H9 (cell line): ENCODE measurements at regions not wholly inside any gene's neighbourhood (a gene's known extent, or its start where the extent isn't known, plus 50 kb on each side); places are given as distances from the start of the nearest gene placed in this dataset.

ENCODE experiments used
- DNase-seq: peaks from one replicate; pipeline ENCODE4 v3.0.0-alpha.2; 2017
- H2AFZ ChIP-seq: one replicate; pipeline ENCODE4 v1.6.1; 2013; ENCODE audit warnings: mild to moderate bottlenecking, low read length, control low read depth, moderate library complexity
- H2AK5ac ChIP-seq: 2 replicates; pipeline ENCODE4 v1.6.1; 2013; ENCODE audit warnings: low read length, control low read depth, mixed read lengths; ENCODE audit not compliant: insufficient read length
- H2BK120ac ChIP-seq: one replicate; pipeline ENCODE4 v1.6.1; 2013; ENCODE audit warnings: low read depth, mild to moderate bottlenecking, low read length, control low read depth, inconsistent platforms; ENCODE audit not compliant: poor library complexity, severe bottlenecking
- H2BK12ac ChIP-seq: 2 replicates; pipeline ENCODE4 v1.6.1; 2013; ENCODE audit warnings: low read length, control low read depth, mixed read lengths, low read depth; ENCODE audit not compliant: insufficient read length
- H2BK15ac ChIP-seq: 2 replicates; pipeline ENCODE4 v1.6.1; 2013; ENCODE audit warnings: low read depth, low read length, control low read depth
- H2BK20ac ChIP-seq: one replicate; pipeline ENCODE4 v1.6.1; 2013; ENCODE audit warnings: low read depth, mild to moderate bottlenecking, low read length, control low read depth, inconsistent platforms; ENCODE audit not compliant: poor library complexity, severe bottlenecking
- H2BK5ac ChIP-seq: 2 replicates; pipeline ENCODE4 v1.6.1; 2013; ENCODE audit warnings: low read length, control low read depth, mixed read lengths; ENCODE audit not compliant: insufficient read length
- H3K14ac ChIP-seq: 2 replicates; pipeline ENCODE4 v1.6.1; 2013; ENCODE audit warnings: low read length, control low read depth; ENCODE audit not compliant: insufficient read depth
- H3K18ac ChIP-seq: 2 replicates; pipeline ENCODE4 v1.6.1; 2013; ENCODE audit warnings: low read depth, mild to moderate bottlenecking, mixed read lengths, low read length, control low read depth; ENCODE audit not compliant: insufficient read length
- H3K23ac ChIP-seq: 2 replicates; pipeline ENCODE4 v1.6.1; 2013; ENCODE audit warnings: low read length, control low read depth, mixed read lengths, low read depth; ENCODE audit not compliant: insufficient read length
- H3K23me2 ChIP-seq: 2 replicates; pipeline ENCODE4 v1.6.1; 2013; ENCODE audit warnings: low read depth, mild to moderate bottlenecking, mixed read lengths, low read length, control low read depth; ENCODE audit not compliant: insufficient read length, poor library complexity, severe bottlenecking
- H3K27ac ChIP-seq: 2 replicates; pipeline ENCODE4 v1.5.1; 2013; ENCODE audit warnings: low read length, control low read depth, mixed read lengths, low read depth; ENCODE audit not compliant: insufficient read length
- H3K27me3 ChIP-seq: 2 replicates; pipeline ENCODE4 v1.6.1; 2013; ENCODE audit warnings: low read length, control low read depth, inconsistent platforms; ENCODE audit not compliant: insufficient read depth
- H3K4ac ChIP-seq: 2 replicates; pipeline ENCODE4 v1.6.1; 2013; ENCODE audit warnings: low read depth, mild to moderate bottlenecking, control low read depth, inconsistent platforms, low read length, moderate library complexity
- H3K4me1 ChIP-seq: 2 replicates; pipeline ENCODE4 v1.6.1; 2013; ENCODE audit warnings: low read length, control low read depth, inconsistent platforms; ENCODE audit not compliant: insufficient read depth
- H3K4me2 ChIP-seq: 2 replicates; pipeline ENCODE4 v1.6.1; 2013; ENCODE audit warnings: low read length, control low read depth, mixed read lengths; ENCODE audit not compliant: insufficient read length, insufficient read depth
- H3K56ac ChIP-seq: 2 replicates; pipeline ENCODE4 v1.6.1; 2013; ENCODE audit warnings: low read depth, mild to moderate bottlenecking, mixed read lengths, low read length, control low read depth; ENCODE audit not compliant: insufficient read length
- H3K79me1 ChIP-seq: 2 replicates; pipeline ENCODE4 v1.6.1; 2013; ENCODE audit warnings: low read depth, mild to moderate bottlenecking, moderate library complexity, low read length, control low read depth, inconsistent platforms; ENCODE audit not compliant: insufficient read depth, poor library complexity, severe bottlenecking
- H3K79me2 ChIP-seq: 2 replicates; pipeline ENCODE4 v1.6.1; 2013; ENCODE audit warnings: low read length, control low read depth, inconsistent platforms; ENCODE audit not compliant: insufficient read depth
- H3K9ac ChIP-seq: 2 replicates; pipeline ENCODE4 v1.6.1; 2013; ENCODE audit warnings: low read length, control low read depth, mixed read lengths; ENCODE audit not compliant: insufficient read length; ENCODE audit errors: extremely low read depth
- H3K9me3 ChIP-seq: one replicate; pipeline ENCODE4 v1.6.1; 2013; ENCODE audit warnings: low read depth, low read length, inconsistent platforms; ENCODE audit not compliant: control insufficient read depth
- H3T11ph ChIP-seq: one replicate; pipeline ENCODE4 v1.6.1; 2013; ENCODE audit warnings: mild to moderate bottlenecking, low read length, control low read depth, inconsistent platforms
- H4K20me1 ChIP-seq: one replicate; pipeline ENCODE4 v1.6.1; 2013; ENCODE audit not compliant: control insufficient read depth, insufficient read length, insufficient read depth
- H4K5ac ChIP-seq: 2 replicates; pipeline ENCODE4 v1.6.1; 2013; ENCODE audit warnings: low read depth, mild to moderate bottlenecking, mixed read lengths, low read length, control low read depth; ENCODE audit not compliant: insufficient read length
- H4K8ac ChIP-seq: replicated peaks from 2 replicates; pipeline ENCODE4 v1.6.1; 2013; ENCODE audit warnings: low read length, control low read depth, mixed read lengths, low read depth; ENCODE audit not compliant: insufficient read length
- H4K91ac ChIP-seq: 2 replicates; pipeline ENCODE4 v1.6.1; 2013; ENCODE audit warnings: low read depth, mild to moderate bottlenecking, moderate library complexity, mixed read lengths, low read length, control low read depth; ENCODE audit not compliant: insufficient read length
- H3K27ac Mint-ChIP-seq, 3 experiments: 2 replicates in 2 of 3; 3 replicates in 1 of 3; pipeline ENCODE4 v1.8.0; 2020 to 2021; ENCODE audit warnings: mixed read lengths in 3 of 3, mild to moderate bottlenecking in 1 of 3, moderate library complexity in 1 of 3
- H3K27me3 Mint-ChIP-seq: 2 replicates; pipeline ENCODE4 v1.8.0; 2021; ENCODE audit warnings: low read depth, mild to moderate bottlenecking, moderate library complexity, mixed read lengths
- H3K36me3 Mint-ChIP-seq, 3 experiments: 2 replicates in 2 of 3; 3 replicates in 1 of 3; pipeline ENCODE4 v1.8.0; 2020 to 2021; ENCODE audit warnings: low read depth in 3 of 3, mixed read lengths in 3 of 3; ENCODE audit not compliant: insufficient read depth in 1 of 3
- H3K4me1 Mint-ChIP-seq, 2 experiments: 2 replicates each; pipeline ENCODE4 v1.8.0; 2020; ENCODE audit warnings: mixed read lengths in 2 of 2
- H3K4me3 Mint-ChIP-seq, 2 experiments: 2 replicates in 1 of 2; 3 replicates in 1 of 2; pipeline ENCODE4 v1.8.0; 2020 to 2021; ENCODE audit warnings: mild to moderate bottlenecking in 2 of 2, mixed read lengths in 2 of 2, moderate library complexity in 1 of 2
- H3K9me3 Mint-ChIP-seq, 2 experiments: 2 replicates in 1 of 2; 3 replicates in 1 of 2; pipeline ENCODE4 v1.8.0; 2020; ENCODE audit warnings: mild to moderate bottlenecking in 2 of 2, mixed read lengths in 2 of 2, moderate library complexity in 1 of 2
- WGBS: extraction: QIAGEN DNeasy Blood & Tissue Kit; methylation state at CpG from one replicate; pipeline ENCODE4 v1.1.7; 2013; ENCODE audit warnings: missing lambda C conversion rate, low lambda C conversion rate, mixed read lengths; ENCODE audit not compliant: insufficient read length; ENCODE audit errors: extremely low coverage; 5-methylcytosine and 5-hydroxymethylcytosine counted together
- TF ChIP-seq, protein P1 (sequence below): fragments of 200-600 bp; sonication (generic); conservative IDR thresholded peaks from 3 replicates; pipeline ENCODE4 v1.8.0; 2021; ENCODE audit warnings: antibody characterized with exemption, mild to moderate bottlenecking

DNA sequence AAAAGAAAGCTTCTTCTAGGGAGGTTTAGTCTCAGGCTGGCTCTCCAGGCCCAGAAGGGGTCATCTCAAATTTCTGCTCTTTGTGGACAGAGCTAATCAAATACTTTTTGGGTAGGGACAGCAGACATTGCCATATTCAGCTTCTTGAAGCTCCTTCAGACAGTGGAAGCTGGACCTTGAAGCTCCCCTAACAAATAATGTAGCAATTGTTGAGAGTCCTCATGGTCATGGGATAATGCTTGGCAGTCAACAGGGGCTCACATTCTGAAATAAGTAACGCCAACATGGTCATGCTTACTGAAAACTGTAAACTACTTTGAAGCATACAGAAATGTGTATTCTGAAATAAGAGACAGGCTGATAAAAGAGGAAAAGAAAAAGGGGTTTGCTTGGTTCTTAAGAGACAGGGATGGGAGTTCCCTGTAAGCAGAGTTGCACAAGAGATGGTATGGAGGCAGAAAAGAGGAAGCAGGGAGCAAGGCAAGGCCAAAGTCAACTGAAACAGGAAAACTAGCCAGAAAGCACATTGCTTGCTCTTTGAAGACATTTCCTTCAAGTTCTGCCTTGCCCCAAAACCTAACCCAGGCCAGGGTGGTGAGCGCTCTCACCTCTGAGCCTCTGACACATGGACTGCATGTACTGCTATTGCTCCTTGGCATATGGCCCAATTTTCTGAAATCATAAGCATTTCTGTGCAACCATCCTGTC, 53.1 kb upstream of the KMT2E start:
- Histone ChIP-seq H4K20me1 (no peaks in the 10 kb centered on the region), H3K56ac (no peak overlapping the region), H3K9me3 (no peaks in the 10 kb centered on the region), H3K79me1 (no peaks in the 10 kb centered on the region), H3K27me3 (no peaks in the 10 kb centered on the region), H3T11ph (no peak overlapping the region), H2BK20ac (no peak overlapping the region), H2BK5ac (no peak overlapping the region), H2BK15ac (no peak overlapping the region), H3K4me2 (no peak overlapping the region), H3K14ac (no peak overlapping the region), H3K79me2 (no peaks in the 10 kb centered on the region), H3K27ac (no peak overlapping the region), H3K4me1 (no peaks in the 10 kb centered on the region), H2AFZ (no peak overlapping the region), H3K9ac (no peak overlapping the region), H4K5ac (no peak overlapping the region), H3K23me2 (no peaks in the 10 kb centered on the region), H2BK120ac (no peak overlapping the region), H3K23ac (no peak overlapping the region), H2BK12ac (no peak overlapping the region), H3K18ac (no peak overlapping the region), H4K91ac (no peak overlapping the region), H3K4ac (no peak overlapping the region), H4K8ac (no peak overlapping the region), H2AK5ac (no peak overlapping the region)
- TF ChIP-seq, protein P1, sequence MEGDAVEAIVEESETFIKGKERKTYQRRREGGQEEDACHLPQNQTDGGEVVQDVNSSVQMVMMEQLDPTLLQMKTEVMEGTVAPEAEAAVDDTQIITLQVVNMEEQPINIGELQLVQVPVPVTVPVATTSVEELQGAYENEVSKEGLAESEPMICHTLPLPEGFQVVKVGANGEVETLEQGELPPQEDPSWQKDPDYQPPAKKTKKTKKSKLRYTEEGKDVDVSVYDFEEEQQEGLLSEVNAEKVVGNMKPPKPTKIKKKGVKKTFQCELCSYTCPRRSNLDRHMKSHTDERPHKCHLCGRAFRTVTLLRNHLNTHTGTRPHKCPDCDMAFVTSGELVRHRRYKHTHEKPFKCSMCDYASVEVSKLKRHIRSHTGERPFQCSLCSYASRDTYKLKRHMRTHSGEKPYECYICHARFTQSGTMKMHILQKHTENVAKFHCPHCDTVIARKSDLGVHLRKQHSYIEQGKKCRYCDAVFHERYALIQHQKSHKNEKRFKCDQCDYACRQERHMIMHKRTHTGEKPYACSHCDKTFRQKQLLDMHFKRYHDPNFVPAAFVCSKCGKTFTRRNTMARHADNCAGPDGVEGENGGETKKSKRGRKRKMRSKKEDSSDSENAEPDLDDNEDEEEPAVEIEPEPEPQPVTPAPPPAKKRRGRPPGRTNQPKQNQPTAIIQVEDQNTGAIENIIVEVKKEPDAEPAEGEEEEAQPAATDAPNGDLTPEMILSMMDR: no peak
- Mint-ChIP-seq H3K4me3 (no peak overlapping the region), H3K4me1 (0 out of 4 replicates have a peak, but pooled peaks cover 0 to 4% of the 10 kb centered on the region in 2 experiments), H3K27me3 (no peaks in the 10 kb centered on the region), H3K27ac (no peak overlapping the region), H3K9me3 (peaks cover 7 to 9% of the 10 kb centered on the region in 2 experiments; a peak in 4 of 5 replicates), H3K36me3 (peaks cover 0 to 7% (median 4%) of the 10 kb centered on the region in 3 experiments; a peak in 4 of 7 replicates)
- no peak for DNase-seq
- no CpG with 5 or more reads among the region's 2 CpGs for WGBS
